HCEC 1CT (cell line): ENCODE measurements at regions not wholly inside any gene's neighbourhood (a gene's known extent, or its start where the extent isn't known, plus 50 kb on each side); places are given as distances from the start of the nearest gene placed in this dataset.
"Not testable (repeated sequence)": the region's sequence is repeated elsewhere in the genome, so short reads cannot be mapped to it uniquely, and the experiment has no call there.

Source experiments
- DNase-seq: peaks from one replicate; pipeline ENCODE4 v3.0.0-alpha.2; 2017

GRCh38 chr2:231644426-231644825 is 51.8 kb downstream of the TEX44 start:
- DNase-seq: no peak

- DNase-seq: no peak
These were observed 53.8 kb downstream of the TEX44 start for GRCh38 chr2:231646476-231646875.

- peak; percentile 41 for DNase-seq
These were observed 56.0 kb downstream of the TEX44 start for GRCh38 chr2:231648579-231649174.

GRCh38 chr2:231651561-231651960 is 56.8 kb upstream of the PTMA start:
- not testable (repeated sequence) for DNase-seq

GRCh38 chr2:231655488-231655887 is 52.8 kb upstream of the PTMA start:
- no peak for DNase-seq

GRCh38 chr2:231655894-231656293 is 52.4 kb upstream of the PTMA start:
- DNase-seq: no peak
